ENCODE measurements at regions not wholly inside any gene's neighbourhood (a gene's known extent, or its start where the extent isn't known, plus 50 kb on each side); places are given as distances from the start of the nearest gene placed in this dataset.

GRCh38 chr2:196426122-196426521 is 213.4 kb upstream of the CCDC150 start:
- intact Hi-C loops (cut with DNase I): no loop called here

GRCh38 chr2:196427986-196428634 is 211.4 kb upstream of the CCDC150 start:
- H3K9me3 ChIP-seq: no peaks in the 10 kb centered on the region
- no peak overlapping the region for H3K27ac ChIP-seq
- TF ChIP-seq POLR2A (IDR thresholded peaks at IDR 0.05) (no peak), POLR2AphosphoS5 (IDR thresholded peaks at IDR 0.05; ENCODE audit: insufficient read depth in 1 of 2, low read depth in 1 of 2) (no peak), CTCF (IDR thresholded peaks at IDR 0.05) (no peak)
- no peaks in the 10 kb centered on the region for H3K27me3 ChIP-seq
- intact Hi-C loops (cut with DNase I): no loop called here
- no peaks in the 10 kb centered on the region for H3K4me1 ChIP-seq
- H3K4me3 ChIP-seq: no peak overlapping the region
- no peaks in the 10 kb centered on the region for H3K36me3 ChIP-seq
- DNase-seq (ENCODE audit: extremely low spot score in 2 of 2): no peak

More at GRCh38 chr2:196426122-196426521, 213.4 kb upstream of the CCDC150 start:
- no peak for DNase-seq (ENCODE audit: extremely low spot score in 2 of 2)
- H3K4me3 ChIP-seq: no peak overlapping the region
- H3K27me3 ChIP-seq: no peaks in the 10 kb centered on the region
- no peaks in the 10 kb centered on the region for H3K4me1 ChIP-seq
- H3K36me3 ChIP-seq: no peaks in the 10 kb centered on the region
- H3K9me3 ChIP-seq: no peaks in the 10 kb centered on the region
- no peak for TF ChIP-seq POLR2A (IDR thresholded peaks at IDR 0.05)
- TF ChIP-seq CTCF (IDR thresholded peaks at IDR 0.05): no peak
- no peak for TF ChIP-seq POLR2AphosphoS5 (IDR thresholded peaks at IDR 0.05; ENCODE audit: insufficient read depth in 1 of 2, low read depth in 1 of 2)
- H3K27ac ChIP-seq: no peak overlapping the region

GRCh38 chr2:196431076-196431475 is 208.4 kb upstream of the CCDC150 start:
- Histone ChIP-seq H3K27ac (no peak overlapping the region), H3K9me3 (no peaks in the 10 kb centered on the region), H3K4me3 (no peak overlapping the region), H3K36me3 (no peaks in the 10 kb centered on the region), H3K4me1 (no peaks in the 10 kb centered on the region), H3K27me3 (no peaks in the 10 kb centered on the region)
- no peak for DNase-seq (ENCODE audit: extremely low spot score in 2 of 2)
- intact Hi-C loops (cut with DNase I): no loop called here
- TF ChIP-seq POLR2A (IDR thresholded peaks at IDR 0.05) (no peak), POLR2AphosphoS5 (IDR thresholded peaks at IDR 0.05; ENCODE audit: insufficient read depth in 1 of 2, low read depth in 1 of 2) (no peak), CTCF (IDR thresholded peaks at IDR 0.05) (no peak)

- no peak overlapping the region for H3K27ac ChIP-seq
- no peaks in the 10 kb centered on the region for H3K36me3 ChIP-seq
- H3K27me3 ChIP-seq: no peaks in the 10 kb centered on the region
- TF ChIP-seq POLR2A (IDR thresholded peaks at IDR 0.05) (no peak), POLR2AphosphoS5 (IDR thresholded peaks at IDR 0.05; ENCODE audit: insufficient read depth in 1 of 2, low read depth in 1 of 2) (no peak), CTCF (IDR thresholded peaks at IDR 0.05) (no peak)
- no peaks in the 10 kb centered on the region for H3K4me1 ChIP-seq
- H3K9me3 ChIP-seq: no peaks in the 10 kb centered on the region
- intact Hi-C loops (cut with DNase I): no loop called here
- H3K4me3 ChIP-seq: no peak overlapping the region
- DNase-seq (ENCODE audit: extremely low spot score in 2 of 2): no peak
These were observed 207.6 kb upstream of the CCDC150 start for GRCh38 chr2:196431957-196432356.

GRCh38 chr2:196433116-196433515 is 206.4 kb upstream of the CCDC150 start:
- intact Hi-C loops (cut with DNase I): no loop called here
- Histone ChIP-seq H3K4me3 (no peak overlapping the region), H3K36me3 (no peaks in the 10 kb centered on the region), H3K27me3 (no peaks in the 10 kb centered on the region), H3K4me1 (no peaks in the 10 kb centered on the region), H3K9me3 (no peaks in the 10 kb centered on the region), H3K27ac (no peak overlapping the region)
- TF ChIP-seq POLR2AphosphoS5 (IDR thresholded peaks at IDR 0.05; ENCODE audit: insufficient read depth in 1 of 2, low read depth in 1 of 2) (no peak), CTCF (IDR thresholded peaks at IDR 0.05) (no peak), POLR2A (IDR thresholded peaks at IDR 0.05) (no peak)
- no peak for DNase-seq (ENCODE audit: extremely low spot score in 2 of 2)

Measured in vagina (tissue), 2 donors.